GM18508 (cell line): ENCODE measurements at regions not wholly inside any gene's neighbourhood (a gene's known extent, or its start where the extent isn't known, plus 50 kb on each side); places are given as distances from the start of the nearest gene placed in this dataset.

Source experiments
- ATAC-seq: cut with Tn5 transposase; IDR thresholded peaks from one replicate; pipeline ENCODE4 v1.9.1; 2021; ENCODE audit warnings: moderate number of reproducible peaks; ENCODE audit not compliant: insufficient read depth, unreplicated experiment

- ATAC-seq, result no peak
Measured at GRCh38 chr2:71788186-71788525, 334.8 kb downstream of the DYSF start.

GRCh38 chr2:71787476-71788185, 334.3 kb downstream of the DYSF start:
- no peak for ATAC-seq

- no peak for ATAC-seq
Measured at GRCh38 chr2:71787108-71787415, 333.7 kb downstream of the DYSF start.

GRCh38 chr2:71786291-71787107, 333.1 kb downstream of the DYSF start:
- ATAC-seq, result no peak

- no peak for ATAC-seq
Measured at GRCh38 chr2:71785516-71785981, 332.2 kb downstream of the DYSF start.

- no peak for ATAC-seq
Measured at GRCh38 chr2:71784734-71785511, 331.6 kb downstream of the DYSF start.

GRCh38 chr2:71783815-71784214, 330.5 kb downstream of the DYSF start:
- ATAC-seq, result no peak

- no peak for ATAC-seq
Measured at GRCh38 chr2:71783215-71783614, 329.9 kb downstream of the DYSF start.

- no peak for ATAC-seq
Measured at GRCh38 chr2:71782323-71782722, 329.0 kb downstream of the DYSF start.

- no peak for ATAC-seq
Measured at GRCh38 chr2:71781695-71782228, 328.4 kb downstream of the DYSF start.

- ATAC-seq, result no peak
Measured at GRCh38 chr2:71780162-71780561, 326.8 kb downstream of the DYSF start.

- ATAC-seq, result no peak
Measured at GRCh38 chr2:71779774-71780105, 326.4 kb downstream of the DYSF start.

GRCh38 chr2:71778936-71779773, 325.8 kb downstream of the DYSF start:
- ATAC-seq, result no peak

- no peak for ATAC-seq
Measured at GRCh38 chr2:71778514-71778913, 325.2 kb downstream of the DYSF start.

GRCh38 chr2:71777946-71778345, 324.6 kb downstream of the DYSF start:
- ATAC-seq, result no peak

GRCh38 chr2:71776227-71776626, 322.9 kb downstream of the DYSF start:
- ATAC-seq, result no peak

- no peak for ATAC-seq
Measured at GRCh38 chr2:71773218-71773617, 319.9 kb downstream of the DYSF start.

- ATAC-seq, result no peak
Measured at GRCh38 chr2:71772510-71773172, 319.3 kb downstream of the DYSF start.

- ATAC-seq, result no peak
Measured at GRCh38 chr2:71767663-71768062, 314.3 kb downstream of the DYSF start.

GRCh38 chr2:71759060-71759459, 305.7 kb downstream of the DYSF start:
- ATAC-seq, result no peak
